ENCODE measurements at regions not wholly inside any gene's neighbourhood (a gene's known extent, or its start where the extent isn't known, plus 50 kb on each side); places are given as distances from the start of the nearest gene placed in this dataset.

DNA sequence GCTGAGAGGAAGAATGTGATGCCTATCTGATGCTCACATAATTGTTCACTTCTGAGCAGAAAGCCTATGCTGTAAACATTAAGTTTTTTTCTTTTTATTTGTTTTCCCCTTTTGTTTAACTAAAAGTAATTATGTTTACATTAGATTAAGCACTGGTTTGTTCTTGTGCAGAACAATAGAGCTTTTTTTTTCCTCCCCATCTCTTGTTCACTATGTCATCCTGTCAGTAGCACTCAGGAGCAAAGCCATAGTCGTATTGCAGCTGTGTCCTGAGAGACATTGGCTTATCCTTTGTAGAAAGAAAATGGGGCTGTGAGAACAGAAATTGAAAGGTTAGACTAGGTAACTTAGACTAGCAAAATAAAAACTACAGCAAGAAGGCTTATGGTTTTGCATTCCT, 301.8 kb upstream of the RAG2 start:
- no peak for DNase-seq (ENCODE audit: low read depth in 2 of 2)

GRCh38 chr11:36890841-36891240, 292.8 kb upstream of the RAG2 start:
- DNase-seq (ENCODE audit: low read depth in 2 of 2), result no peak

GRCh38 chr11:36890121-36890679, 292.2 kb upstream of the RAG2 start:
- no peak for DNase-seq (ENCODE audit: low read depth in 2 of 2)

DNA sequence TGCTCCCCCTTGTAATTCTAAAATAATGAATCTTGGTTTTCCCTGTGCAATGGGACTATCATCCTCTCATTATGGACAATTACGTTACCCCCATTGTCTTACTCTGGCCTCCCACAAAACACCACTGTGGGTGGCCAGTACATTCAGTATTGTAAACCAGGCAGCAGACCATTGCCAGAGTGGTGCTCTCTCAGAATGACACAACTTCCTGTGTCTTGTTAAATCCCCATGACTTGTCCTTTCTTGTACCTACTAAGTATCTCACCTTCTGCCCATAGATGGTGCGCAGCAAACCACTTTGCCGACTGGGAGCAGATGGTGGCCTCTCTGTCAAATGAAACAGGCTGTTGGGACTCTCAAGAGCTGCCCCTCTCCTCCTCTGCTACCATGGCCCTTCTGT, 287.1 kb upstream of the RAG2 start:
- no peak for DNase-seq (ENCODE audit: low read depth in 2 of 2)

- DNase-seq (ENCODE audit: low read depth in 2 of 2), result no peak
Observed at GRCh38 chr11:36878737-36879136, 280.7 kb upstream of the RAG2 start.

DNA sequence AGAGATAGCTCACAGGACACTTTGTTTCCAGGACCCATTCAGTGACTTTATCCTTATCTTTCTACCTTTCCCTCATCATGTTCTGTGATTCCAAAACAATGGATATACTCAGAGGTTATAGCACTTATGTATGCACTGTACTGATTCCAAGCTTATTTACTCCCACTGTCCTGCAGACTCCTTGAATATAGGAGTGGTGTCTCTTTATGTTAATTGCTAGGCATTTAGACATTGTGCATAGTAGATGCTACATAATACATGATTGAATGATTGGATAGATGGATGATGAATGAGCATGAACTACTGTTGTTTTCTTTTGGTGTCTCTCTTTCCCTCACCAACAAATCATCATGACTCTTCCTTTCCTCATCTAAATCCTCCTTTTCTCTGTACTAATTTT, 279.1 kb upstream of the RAG2 start:
- DNase-seq (ENCODE audit: low read depth in 2 of 2), result no peak

DNA sequence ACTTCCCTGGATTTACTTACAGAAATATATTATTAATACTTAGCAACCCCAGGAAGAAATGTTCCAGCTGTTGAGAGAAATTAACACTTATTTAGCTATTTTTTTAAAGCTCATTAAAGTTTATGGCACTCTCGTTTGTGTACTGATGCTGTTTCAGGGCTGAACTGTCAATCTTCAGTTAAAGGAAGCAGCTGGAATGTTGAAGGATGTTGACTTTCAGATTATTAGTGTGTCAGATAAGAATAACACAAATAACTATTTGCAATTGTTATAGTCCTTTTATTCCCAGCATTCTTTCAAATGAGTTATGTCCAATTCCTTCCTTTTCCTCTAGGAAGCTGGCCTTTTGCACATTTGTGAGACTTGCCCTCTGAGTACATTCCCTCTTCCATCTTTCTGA, 278.2 kb upstream of the RAG2 start:
- no peak for DNase-seq (ENCODE audit: low read depth in 2 of 2)

- no peak for DNase-seq (ENCODE audit: low read depth in 2 of 2)
Observed at GRCh38 chr11:36874291-36874690, 276.3 kb upstream of the RAG2 start.

GRCh38 chr11:36870361-36870760, 272.3 kb upstream of the RAG2 start:
- DNase-seq (ENCODE audit: low read depth in 2 of 2), result no peak

- no peak for DNase-seq (ENCODE audit: low read depth in 2 of 2)
Observed at GRCh38 chr11:36868380-36868779, 270.3 kb upstream of the RAG2 start.

- DNase-seq (ENCODE audit: low read depth in 2 of 2), result no peak
Observed at GRCh38 chr11:36865846-36866245, 267.8 kb upstream of the RAG2 start.

DNA sequence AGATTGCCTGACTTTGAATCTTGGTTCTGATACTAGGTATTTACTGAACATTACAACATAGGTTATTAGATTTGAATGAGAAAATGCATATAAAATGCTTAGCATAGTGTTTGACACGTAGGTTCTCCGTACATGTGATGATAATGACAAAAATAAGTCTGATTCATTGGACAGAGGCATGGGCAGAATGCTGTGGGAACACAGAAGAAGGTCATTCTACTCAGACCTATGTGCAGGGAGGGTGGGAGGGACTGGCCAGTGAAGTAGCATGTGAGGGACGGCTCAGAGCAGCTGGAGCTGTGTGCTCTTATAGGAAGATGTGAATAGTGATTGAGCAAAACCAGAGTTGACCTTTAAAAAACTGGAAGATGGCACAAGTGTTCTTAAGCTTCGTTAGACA, 256.8 kb upstream of the RAG2 start:
- no peak for DNase-seq (ENCODE audit: low read depth in 2 of 2)

- no peak for DNase-seq (ENCODE audit: low read depth in 2 of 2)
Observed at GRCh38 chr11:36848660-36849059, 250.6 kb upstream of the RAG2 start.

DNA sequence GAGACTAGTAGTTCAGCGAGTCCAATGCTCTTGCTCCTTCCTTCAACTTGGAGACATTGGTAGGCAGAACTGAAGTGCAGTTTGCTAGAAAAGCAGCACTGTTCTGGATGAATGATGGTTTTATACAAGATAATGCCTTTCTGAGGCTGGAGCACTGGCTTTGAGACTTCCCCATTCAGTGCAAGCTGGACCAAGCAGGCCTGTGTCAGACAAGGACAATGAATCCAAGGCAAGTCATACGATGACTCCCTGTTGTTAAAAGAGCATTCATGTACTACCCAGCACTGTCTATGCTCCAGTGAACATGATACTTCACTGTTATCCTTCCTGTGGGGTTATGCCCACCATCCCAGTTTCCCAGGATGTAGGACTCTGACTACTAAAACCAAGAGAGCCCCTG, 242.3 kb upstream of the RAG2 start:
- no peak for DNase-seq (ENCODE audit: low read depth in 2 of 2)

- DNase-seq (ENCODE audit: low read depth in 2 of 2), result no peak
Observed at GRCh38 chr11:36837831-36838437, 239.9 kb upstream of the RAG2 start.

GRCh38 chr11:36825251-36825650, 227.2 kb upstream of the RAG2 start:
- no peak for DNase-seq (ENCODE audit: low read depth in 2 of 2)

DNA sequence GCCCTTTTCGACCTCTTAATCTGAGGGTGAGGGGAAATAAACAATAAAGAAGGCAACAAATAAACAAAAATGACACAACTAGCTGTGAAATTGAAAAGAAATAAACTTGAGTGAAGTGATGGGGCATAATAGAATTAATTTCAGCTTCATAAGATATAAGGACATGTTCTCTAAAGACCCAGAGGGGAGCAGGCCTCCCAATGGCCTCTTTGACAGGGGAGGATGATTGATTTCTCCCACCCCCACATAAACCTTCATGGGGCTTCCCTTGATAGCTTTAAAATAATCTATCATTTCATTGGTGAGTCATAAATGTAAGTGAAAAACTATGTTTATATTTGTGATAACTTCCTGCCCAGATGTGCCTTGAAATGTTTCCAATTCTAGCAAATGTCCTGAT, 226.3 kb upstream of the RAG2 start:
- no peak for DNase-seq (ENCODE audit: low read depth in 2 of 2)

DNA sequence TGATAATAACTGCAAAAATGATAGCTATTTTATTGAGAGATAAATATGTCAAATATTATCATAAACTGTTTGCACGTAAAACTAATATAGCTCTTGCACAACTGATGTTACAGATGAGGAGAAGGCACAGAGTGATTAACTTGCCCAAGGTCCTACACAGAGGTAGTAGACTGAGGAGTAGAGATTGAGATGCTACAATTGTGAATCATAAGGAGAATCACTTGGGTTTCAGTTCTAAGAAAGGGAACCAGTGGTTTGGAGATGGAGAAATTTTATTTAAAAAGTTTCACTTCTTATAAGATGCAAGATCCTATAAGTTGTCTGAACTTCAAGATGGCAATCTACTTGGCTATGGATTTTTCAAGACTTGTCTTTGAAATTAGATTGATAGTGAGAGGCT, 224.8 kb upstream of the RAG2 start:
- no peak for DNase-seq (ENCODE audit: low read depth in 2 of 2)

DNA sequence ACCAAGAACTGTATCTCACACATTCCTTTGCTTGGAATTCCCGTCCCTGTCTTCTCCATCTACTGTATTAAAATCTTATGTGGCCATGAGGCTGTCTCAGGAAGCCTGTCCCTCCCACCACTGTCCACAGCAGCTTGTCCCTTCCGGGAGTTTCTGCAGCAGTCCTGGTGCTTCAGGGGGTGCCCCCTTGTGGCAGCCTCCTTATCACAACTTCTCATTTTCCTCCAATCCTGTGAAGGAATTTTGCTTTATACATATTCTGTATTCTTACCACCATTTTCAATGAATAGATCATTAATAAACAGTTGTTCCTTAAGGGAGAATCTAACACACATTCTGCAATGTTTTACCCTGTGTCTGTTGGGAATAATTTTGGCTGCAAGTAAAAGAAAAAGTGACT, 220.4 kb upstream of the RAG2 start:
- no peak for DNase-seq (ENCODE audit: low read depth in 2 of 2)

DNA sequence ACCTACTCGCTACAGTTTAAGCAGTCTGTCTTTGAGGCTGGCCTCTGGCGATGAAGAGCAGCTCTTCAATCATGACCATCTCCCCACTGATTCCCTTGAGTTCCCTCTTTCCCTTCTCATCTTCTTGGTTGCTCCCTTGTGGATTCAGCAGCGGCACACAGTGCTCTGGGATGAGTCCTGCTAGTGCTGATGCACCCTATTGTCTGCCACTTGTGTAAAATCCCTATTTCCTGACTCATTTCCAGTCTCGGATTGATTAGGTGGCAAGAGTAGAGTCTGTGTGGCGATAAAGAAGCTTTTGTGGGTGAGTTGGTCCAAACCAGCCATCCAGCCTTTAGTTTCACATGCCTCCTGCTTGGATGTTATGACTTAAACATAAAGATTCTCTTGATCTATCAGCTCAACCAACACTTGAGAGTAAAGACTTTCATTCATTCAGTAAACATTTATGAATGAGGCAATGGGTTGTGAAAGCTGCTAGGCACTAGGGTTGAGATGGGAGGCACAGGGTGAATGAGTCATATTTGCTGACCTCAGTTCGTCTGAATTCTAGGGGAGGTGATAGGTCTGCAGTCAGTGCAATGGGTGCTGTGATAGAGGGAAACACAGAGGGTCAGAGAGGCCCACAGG, 219.4 kb upstream of the RAG2 start:
- DNase-seq (ENCODE audit: low read depth in 2 of 2), result no peak

- no peak for DNase-seq (ENCODE audit: low read depth in 2 of 2)
Observed at GRCh38 chr11:36809303-36809702, 211.3 kb upstream of the RAG2 start.

DNA sequence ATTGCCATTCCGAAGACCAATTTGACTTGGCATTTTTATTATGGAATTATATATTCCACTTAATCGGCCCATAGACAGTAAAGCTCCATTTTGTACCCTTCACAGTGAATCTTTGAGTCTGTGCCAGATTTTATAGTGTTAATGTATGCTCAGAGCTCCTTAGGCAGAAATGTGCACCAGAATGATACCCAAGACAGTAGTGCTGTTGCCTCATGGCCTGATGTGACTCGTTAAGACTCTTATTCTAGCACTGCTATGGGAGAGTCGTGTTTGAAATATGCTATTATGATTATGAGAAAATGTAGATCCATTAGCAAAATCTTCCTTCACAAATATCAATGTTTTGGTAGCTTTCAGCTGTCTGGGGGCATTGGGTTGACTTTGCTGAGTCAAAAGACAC, 209.8 kb upstream of the RAG2 start:
- no peak for DNase-seq (ENCODE audit: low read depth in 2 of 2)

DNA sequence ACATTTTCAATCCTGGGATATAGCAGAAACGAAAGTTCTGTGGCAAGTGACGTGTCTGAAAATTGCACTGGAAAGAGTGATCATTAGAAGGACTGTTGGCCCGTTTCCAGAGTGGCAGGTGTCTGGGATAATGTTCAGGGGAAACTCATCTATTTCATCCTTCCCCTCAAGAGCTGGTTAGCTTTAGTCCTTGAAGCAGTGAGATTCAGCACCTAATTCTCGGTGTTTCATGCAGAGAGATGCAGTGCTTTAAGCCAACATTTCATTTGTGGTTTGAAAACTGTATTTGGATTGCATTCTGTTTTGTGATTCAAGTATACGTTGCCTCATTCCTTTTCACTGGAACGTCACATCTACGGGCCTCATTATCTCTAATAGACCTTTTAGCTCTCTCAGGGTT, 205.0 kb upstream of the RAG2 start:
- DNase-seq (ENCODE audit: low read depth in 2 of 2), result no peak

All from activated CD8-positive, alpha-beta memory T cell treated with anti-CD3 and anti-CD28 coated beads for 4 hours (primary cell).